Urinary bladder (tissue), 3 donors: ENCODE measurements at regions not wholly inside any gene's neighbourhood (a gene's known extent, or its start where the extent isn't known, plus 50 kb on each side); places are given as distances from the start of the nearest gene placed in this dataset.
"Not testable (repeated sequence)": the region's sequence is repeated elsewhere in the genome, so short reads cannot be mapped to it uniquely, and the experiment has no call there.

ENCODE experiments used
- DNase-seq: peaks from one replicate; pipeline ENCODE4 v3.0.0-alpha.2; 2015; ENCODE audit errors: extremely low spot score
- H3K27ac ChIP-seq: one replicate; pipeline ENCODE4 v1.5.1; 2013; ENCODE audit warnings: low read depth, mild to moderate bottlenecking, moderate library complexity
- H3K36me3 ChIP-seq: one replicate; pipeline ENCODE4 v1.6.1; 2013; ENCODE audit warnings: mild to moderate bottlenecking, moderate library complexity; ENCODE audit not compliant: insufficient read depth
- H3K4me1 ChIP-seq: one replicate; pipeline ENCODE4 v1.6.1; 2013; ENCODE audit warnings: mild to moderate bottlenecking, moderate library complexity; ENCODE audit not compliant: insufficient read depth
- H3K4me3 ChIP-seq: one replicate; pipeline ENCODE4 v1.5.1; 2013; ENCODE audit warnings: low read depth, low read length
- WGBS: extraction: QIAGEN DNeasy Blood & Tissue Kit; methylation state at CpG from one replicate; pipeline ENCODE4 v1.1.7; 2013; 5-methylcytosine and 5-hydroxymethylcytosine counted together
- donor health status: healthy with polysubstance abuse.
- donor health status: healthy.

DNA sequence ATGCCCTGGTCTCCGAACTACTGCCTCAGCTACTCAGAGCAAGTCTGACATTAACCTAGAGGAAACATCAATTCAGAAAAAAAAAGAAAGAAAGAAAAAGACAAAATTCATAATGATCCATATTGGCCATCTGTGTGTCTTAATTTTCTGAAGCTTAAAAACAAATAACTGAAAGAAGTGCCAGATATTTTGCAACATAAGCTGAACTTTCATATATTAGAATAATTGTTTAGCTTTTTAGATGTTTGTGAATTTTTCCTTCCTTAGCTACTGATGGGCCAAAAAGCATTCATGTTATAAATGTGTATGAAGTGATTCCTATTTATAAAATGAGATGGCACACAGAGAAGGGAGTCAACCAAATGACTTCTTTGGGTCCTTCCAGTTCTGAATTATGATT is 555.0 kb upstream of the CHAC2 start:
- Histone ChIP-seq H3K27ac (no peak overlapping the region), H3K4me1 (no peaks in the 10 kb centered on the region), H3K36me3 (no peaks in the 10 kb centered on the region), H3K4me3 (no peak overlapping the region)
- WGBS, result 44% methylated on average over 1 of the region's 1 CpG
- DNase-seq, result no peak

DNA sequence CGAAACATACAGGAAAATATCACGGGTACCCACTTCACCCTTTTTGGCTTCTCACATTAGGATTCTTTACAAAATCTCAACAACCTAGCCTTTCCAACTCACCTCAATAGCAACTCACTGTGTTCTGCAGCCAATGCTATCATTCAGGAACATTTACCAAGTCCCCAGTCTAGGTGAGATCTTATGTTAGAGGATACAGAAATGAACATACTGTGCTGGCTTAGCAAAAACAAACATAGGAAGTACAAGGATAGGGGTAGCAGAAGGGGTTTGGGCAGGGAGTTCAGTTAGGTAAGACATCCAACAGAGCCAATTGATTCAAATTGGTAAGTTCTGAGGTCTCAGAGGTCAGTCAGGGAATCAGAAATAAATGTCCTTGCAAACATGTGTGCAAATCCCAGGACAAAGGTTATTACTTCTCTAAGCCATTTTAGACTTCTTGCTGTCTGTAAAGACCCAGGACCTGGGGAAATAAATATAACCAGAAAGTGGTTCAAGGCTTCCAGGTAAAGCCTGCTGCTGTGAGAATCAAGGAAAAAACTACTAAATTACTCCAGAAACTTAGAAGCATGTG is 556.3 kb upstream of the CHAC2 start:
- H3K27ac ChIP-seq, result no peak overlapping the region
- H3K4me1 ChIP-seq, result no peaks in the 10 kb centered on the region
- no peak overlapping the region for H3K4me3 ChIP-seq
- 97% methylated on average over 2 of the region's 2 CpGs for WGBS
- H3K36me3 ChIP-seq, result no peaks in the 10 kb centered on the region
- DNase-seq, result no peak

DNA sequence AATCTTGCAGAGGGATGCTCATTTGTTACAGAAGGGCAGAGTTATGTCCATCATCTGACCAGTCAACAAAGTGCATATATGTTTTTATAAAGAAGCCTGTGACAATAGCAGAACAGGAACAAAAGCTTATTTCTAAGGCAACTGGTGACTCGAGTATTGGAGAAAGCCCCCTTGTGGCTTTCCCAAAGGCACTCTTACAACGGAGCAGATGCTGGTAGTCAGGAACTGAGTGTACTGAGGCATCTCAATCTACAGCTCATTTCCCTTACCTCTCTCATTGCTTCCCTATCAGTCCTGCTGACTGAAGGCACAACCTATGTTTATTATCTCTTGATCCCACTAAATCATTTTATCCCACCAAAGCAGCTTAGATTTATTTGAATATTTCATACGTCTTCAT is 557.1 kb upstream of the CHAC2 start:
- Histone ChIP-seq H3K27ac (no peak overlapping the region), H3K4me1 (no peaks in the 10 kb centered on the region), H3K4me3 (no peak overlapping the region), H3K36me3 (no peaks in the 10 kb centered on the region)
- 38% methylated on average over 3 of the region's 3 CpGs for WGBS
- DNase-seq, result no peak

DNA sequence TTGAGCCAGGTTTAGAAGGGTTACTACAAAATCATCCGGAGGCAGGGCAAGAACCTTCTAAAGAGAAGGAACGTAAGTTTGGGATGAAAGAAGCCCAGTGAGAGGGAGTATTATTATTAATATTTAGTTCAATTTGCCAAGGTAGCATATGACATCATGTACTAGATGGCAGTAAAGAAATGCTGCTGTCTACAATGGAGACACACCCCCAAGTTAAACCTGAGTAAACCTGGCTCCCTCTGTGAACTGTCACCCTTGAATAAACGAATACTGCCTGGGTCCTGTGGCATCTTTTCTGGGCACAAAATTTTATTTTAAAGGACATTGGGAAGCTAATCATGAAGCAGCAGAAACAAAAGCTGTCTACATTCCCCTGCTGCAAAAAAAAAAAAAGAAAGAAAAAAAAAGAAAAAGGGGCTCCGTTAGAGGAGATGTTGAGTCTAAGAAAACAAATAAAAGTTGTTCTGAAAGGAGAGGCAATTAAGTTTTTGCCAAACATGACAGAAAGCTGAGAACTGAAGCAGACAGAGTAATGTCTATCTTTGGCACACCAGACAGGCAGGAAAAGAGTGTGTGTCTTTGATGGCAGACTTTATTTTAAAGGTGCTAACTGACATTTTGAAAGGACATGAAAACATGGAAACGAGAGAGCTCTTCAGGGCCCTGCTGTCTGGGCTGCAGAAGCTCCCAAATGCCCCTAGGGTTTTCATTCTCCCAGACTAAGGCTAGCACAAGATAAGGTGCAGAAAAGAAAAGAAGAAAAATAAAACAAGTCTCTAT is 557.7 kb upstream of the CHAC2 start:
- WGBS, result 52% methylated on average over 5 of the region's 5 CpGs
- no peaks in the 10 kb centered on the region for H3K36me3 ChIP-seq
- no peak overlapping the region for H3K27ac ChIP-seq
- no peak overlapping the region for H3K4me3 ChIP-seq
- no peaks in the 10 kb centered on the region for H3K4me1 ChIP-seq
- no peak for DNase-seq

DNA sequence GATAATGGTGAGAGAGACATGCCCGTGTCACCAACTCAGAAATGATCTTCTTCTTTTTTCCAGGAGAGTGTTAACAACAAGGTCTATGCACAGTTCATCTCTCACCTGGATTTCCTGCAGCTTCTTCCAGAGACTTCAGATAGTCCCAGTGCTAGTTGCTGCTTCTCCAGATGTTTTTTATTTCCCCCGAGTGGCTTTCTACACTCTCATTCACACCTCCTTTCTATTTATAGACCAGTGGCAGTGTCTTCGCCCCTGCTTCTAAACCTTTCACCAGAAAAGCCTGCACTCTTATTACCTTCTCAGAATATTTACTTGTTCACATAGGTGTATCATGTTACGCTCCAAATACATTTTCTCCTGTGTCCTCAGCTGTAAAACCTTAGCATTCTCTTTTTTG is 558.8 kb upstream of the CHAC2 start:
- DNase-seq, result no peak
- WGBS, result 65% methylated on average over 4 of the region's 4 CpGs
- H3K27ac ChIP-seq, result no peak overlapping the region
- no peaks in the 10 kb centered on the region for H3K4me1 ChIP-seq
- H3K36me3 ChIP-seq, result no peaks in the 10 kb centered on the region
- no peak overlapping the region for H3K4me3 ChIP-seq

DNA sequence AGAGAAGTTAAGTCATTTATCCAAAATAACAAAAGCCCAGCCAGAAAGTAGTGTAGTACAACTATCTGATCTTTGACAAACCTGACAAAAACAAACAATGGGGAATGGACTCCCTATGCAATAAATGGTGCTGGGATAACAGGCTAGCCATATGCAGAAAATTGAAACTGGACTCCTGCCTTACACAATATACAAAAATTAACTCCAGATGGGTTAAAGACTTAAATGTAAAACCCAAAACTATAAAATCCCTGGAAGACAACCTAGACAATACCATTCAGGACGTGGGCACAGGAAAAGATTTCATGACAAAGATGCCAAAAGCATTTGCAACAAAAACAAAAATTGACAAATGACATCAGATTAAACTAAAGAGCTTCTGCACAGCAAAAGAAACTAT is 561.4 kb upstream of the CHAC2 start:
- H3K4me3 ChIP-seq, H3K36me3 ChIP-seq, DNase-seq, H3K4me1 ChIP-seq, H3K27ac ChIP-seq: not testable (repeated sequence)
- 65% methylated on average over 1 of the region's 1 CpG for WGBS

DNA sequence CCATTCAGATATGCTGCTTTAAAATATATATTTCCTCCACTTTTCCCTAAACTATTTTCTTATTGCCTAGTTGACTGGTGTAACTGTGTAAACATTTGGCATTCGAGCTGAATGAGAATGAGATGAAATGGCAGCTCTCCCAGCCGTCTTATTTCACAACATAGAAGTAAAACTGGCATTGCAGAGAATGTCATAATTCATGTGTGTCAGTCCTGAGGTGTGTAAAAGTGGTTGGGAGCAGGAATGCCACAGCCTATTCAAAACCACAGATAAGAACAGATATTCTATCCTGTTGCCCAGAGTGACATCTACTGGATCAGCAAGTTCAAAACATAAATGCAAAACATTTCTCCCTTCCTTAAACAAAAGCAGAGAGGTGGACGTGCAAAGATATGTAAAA is 565.5 kb upstream of the CHAC2 start:
- 19% methylated on average over 3 of the region's 3 CpGs for WGBS
- no peaks in the 10 kb centered on the region for H3K4me1 ChIP-seq
- no peak overlapping the region for H3K4me3 ChIP-seq
- no peaks in the 10 kb centered on the region for H3K36me3 ChIP-seq
- DNase-seq, result peak; percentile 33
- no peak overlapping the region for H3K27ac ChIP-seq

DNA sequence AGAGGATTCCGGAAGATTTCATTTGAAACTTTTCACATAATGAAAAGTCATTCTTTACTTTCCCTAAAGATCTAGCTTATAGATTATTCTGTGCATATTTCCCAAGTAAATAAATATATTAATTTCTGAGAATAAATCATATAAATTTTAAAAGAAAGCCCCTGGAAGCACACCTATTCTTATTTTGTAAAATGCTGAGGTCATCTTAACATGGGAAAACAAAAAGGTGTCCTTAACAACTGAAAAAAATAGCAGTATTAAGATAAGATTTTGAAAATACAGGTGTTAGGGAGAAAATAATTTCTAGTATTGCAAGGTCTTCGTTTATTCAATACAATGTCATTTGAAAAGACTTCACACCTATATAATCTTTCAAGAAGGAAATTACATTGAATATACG is 567.5 kb upstream of the CHAC2 start:
- DNase-seq, result no peak
- Histone ChIP-seq H3K4me3 (no peak overlapping the region), H3K4me1 (no peaks in the 10 kb centered on the region), H3K36me3 (no peaks in the 10 kb centered on the region), H3K27ac (no peak overlapping the region)
- WGBS, result 95% methylated on average over 3 of the region's 3 CpGs

DNA sequence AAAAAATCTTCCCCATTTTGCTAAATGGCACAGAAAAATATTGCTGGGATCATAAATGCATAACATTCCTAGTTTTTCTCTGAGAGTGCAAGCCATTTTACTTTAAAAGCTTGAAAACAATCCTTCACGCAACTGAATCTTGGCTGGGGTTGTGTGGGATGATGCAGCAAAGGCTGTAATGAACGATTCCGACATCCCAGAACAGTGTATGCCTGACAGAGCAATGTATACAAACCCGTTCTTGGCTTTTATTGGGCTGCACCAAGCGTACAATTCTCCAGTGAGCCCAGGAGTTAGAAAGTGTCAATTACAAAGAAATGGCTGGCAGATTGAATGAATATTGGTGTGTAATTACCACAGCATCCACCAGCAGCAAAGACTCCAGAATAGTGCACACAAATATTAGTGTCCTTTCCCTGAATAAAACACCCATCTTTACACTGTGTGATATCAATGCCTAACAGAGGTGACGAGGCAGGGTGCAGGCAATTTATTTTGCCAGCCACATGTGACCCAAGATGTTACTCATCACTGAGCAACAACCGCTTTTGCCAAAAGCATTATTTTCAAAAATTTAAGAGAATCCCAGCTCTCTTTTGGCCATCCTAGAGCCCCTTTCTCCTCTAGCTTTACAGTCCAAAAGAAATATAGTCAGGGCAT is 578.6 kb upstream of the CHAC2 start:
- no peak overlapping the region for H3K27ac ChIP-seq
- H3K4me1 ChIP-seq, result no peaks in the 10 kb centered on the region
- DNase-seq, result no peak
- no peak overlapping the region for H3K4me3 ChIP-seq
- no peaks in the 10 kb centered on the region for H3K36me3 ChIP-seq
- WGBS, result 35% methylated on average over 7 of the region's 7 CpGs

DNA sequence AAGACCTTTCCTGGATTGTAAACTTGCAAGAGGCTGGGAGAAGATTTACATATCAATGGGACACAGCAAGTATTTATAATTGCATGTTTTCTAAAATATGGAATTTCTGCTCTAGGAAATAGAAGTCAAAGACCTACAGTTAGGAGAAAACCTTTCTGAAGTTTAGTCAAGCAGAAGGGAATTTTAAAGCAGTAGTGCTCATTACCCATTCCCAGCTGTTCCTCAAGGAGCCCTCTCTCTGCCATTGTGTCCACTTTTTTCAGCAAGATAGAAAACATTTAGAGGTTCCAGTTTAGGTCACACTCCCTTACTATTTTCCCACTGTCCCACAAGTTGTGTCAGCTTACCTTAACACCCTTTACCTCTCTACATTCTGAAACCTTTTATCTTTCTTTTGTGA is 584.0 kb upstream of the CHAC2 start:
- no peak for DNase-seq
- H3K27ac ChIP-seq, result no peak overlapping the region
- no peak overlapping the region for H3K4me3 ChIP-seq
- no peaks in the 10 kb centered on the region for H3K4me1 ChIP-seq
- no peaks in the 10 kb centered on the region for H3K36me3 ChIP-seq

DNA sequence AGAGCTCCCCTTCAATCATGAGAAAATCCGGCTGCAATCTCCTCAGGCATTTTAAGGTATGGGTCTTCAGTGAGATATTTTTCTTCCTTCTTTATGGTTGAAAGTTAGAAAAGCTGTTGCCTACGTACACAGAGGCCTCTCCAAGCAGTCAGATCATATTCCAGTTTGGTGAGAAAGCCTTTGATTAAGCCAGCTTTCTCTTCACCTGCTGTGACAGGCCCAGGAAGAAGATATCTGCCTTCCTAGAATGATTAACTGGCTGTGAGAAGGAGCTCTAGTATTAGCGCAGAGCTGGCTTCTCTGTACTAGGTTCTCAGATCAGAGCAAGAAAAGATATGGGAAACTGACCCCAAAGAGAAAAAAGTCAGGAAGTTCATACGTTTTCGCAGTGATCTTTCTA is 585.0 kb upstream of the CHAC2 start:
- Histone ChIP-seq H3K36me3 (no peaks in the 10 kb centered on the region), H3K27ac (no peak overlapping the region), H3K4me3 (no peak overlapping the region), H3K4me1 (no peaks in the 10 kb centered on the region)
- no peak for DNase-seq
- WGBS, result 72% methylated on average over 5 of the region's 5 CpGs

DNA sequence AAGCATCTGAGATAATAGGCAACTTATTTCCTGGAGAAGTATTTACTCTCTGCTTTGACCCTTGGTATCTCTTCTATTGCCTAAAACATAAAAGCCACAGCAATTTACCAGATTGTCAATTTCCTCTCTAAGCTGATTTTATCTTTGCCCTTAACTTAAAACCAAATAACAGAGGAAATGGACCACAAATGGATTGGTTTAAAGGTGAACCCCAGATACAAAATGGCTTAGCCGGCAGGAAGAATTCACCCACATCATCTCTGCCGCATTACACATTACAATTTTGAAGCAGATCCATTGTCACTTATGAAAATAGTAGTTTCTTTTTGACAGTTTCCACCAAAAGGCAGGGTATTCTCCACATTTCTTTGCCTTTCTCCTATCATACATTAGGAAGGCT is 585.8 kb upstream of the CHAC2 start:
- H3K36me3 ChIP-seq, result no peaks in the 10 kb centered on the region
- DNase-seq, result no peak
- WGBS, result 86% methylated on average over 2 of the region's 2 CpGs

DNA sequence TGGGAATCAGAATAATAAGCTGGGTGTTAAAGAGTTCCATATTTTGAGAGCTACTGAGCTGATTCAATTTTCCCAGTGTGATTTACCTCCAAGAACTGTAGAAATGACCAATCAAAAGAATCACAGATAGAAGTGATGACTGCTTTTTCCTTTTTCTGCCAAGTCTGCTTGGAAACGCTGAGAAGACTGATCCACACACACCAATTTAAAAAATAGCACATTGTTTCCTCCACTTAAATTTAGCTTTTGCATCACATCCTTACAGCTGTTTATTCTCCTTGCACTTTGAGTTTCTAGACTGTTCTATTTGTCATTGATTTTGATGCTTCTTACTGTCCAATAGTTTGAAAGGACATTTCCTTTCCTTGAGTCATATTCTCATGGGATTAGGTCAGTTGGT is 590.3 kb upstream of the CHAC2 start:
- no peak for DNase-seq
- Histone ChIP-seq H3K36me3 (no peaks in the 10 kb centered on the region), H3K4me3 (no peak overlapping the region), H3K4me1 (no peaks in the 10 kb centered on the region), H3K27ac (no peak overlapping the region)
- WGBS, result 19% methylated on average over 1 of the region's 1 CpG

More for the DNA sequence above, 585.8 kb upstream of the CHAC2 start:
- no peak overlapping the region for H3K27ac ChIP-seq
- no peaks in the 10 kb centered on the region for H3K4me1 ChIP-seq
- no peak overlapping the region for H3K4me3 ChIP-seq

DNA sequence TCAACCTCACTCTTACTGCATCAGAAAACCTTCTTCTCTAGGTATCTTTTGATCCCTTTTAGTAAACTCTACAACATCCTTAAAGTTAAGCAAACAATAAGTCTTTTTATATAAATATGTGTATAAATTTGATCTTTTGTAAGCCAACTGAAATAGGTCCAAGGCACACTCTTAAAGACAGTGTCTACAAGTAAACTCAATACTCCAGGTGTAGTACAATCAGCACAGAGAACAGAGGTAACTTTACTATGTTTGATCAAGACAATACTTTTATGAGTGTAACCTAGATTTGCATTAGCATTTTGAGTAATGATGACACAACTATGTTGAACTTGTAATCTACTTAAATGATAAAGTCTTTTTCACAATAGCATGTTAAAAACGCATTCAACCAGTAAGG is 593.1 kb upstream of the CHAC2 start:
- Histone ChIP-seq H3K4me1 (peaks cover 2% of the 10 kb centered on the region), H3K4me3 (no peak overlapping the region), H3K36me3 (no peaks in the 10 kb centered on the region), H3K27ac (no peak overlapping the region)
- WGBS, result 91% methylated on average over 1 of the region's 1 CpG
- no peak for DNase-seq
